Endothelial cell of umbilical vein (primary cell): ENCODE measurements at regions not wholly inside any gene's neighbourhood (a gene's known extent, or its start where the extent isn't known, plus 50 kb on each side); places are given as distances from the start of the nearest gene placed in this dataset.

ENCODE experiments used
- BruUV-seq: library from RNA; stranded (reverse); fragments of 400-500 nt; replicated peaks from 2 replicates; lab custom pipeline; 2021; lab: Mats Ljungman, UMichigan
- CTCF ChIA-PET: fragments of 300-600, 350-600 bp; sonication (Branson Sonifier 250); formaldehyde crosslinking; loops from one replicate; lab custom pipeline; 2021; ENCODE audit warnings: antibody characterized with exemption, inconsistent platforms; lab: Charles Lee
- POLR2A ChIA-PET: fragments of 300-600, 350-600 bp; sonication (Branson Sonifier 250); formaldehyde crosslinking; loops from one replicate; lab custom pipeline; 2021; ENCODE audit warnings: antibody characterized with exemption, inconsistent platforms; lab: Charles Lee
- DNase-seq: peaks from one replicate; pipeline ENCODE4 v3.0.0-alpha.2; 2011; ENCODE audit warnings: low read depth, low spot score
- FAIRE-seq: peaks from 2 replicates; lab custom pipeline; 2011; peaks lifted over from hg19 to GRCh38; lab: Jason Lieb, UNC
- H2AFZ ChIP-seq: 2 replicates; pipeline ENCODE4 v1.6.0; 2012; ENCODE audit warnings: low read depth, low read length, control low read depth, inconsistent platforms
- H3K27ac ChIP-seq: 2 replicates; pipeline ENCODE4 v1.5.1; 2011; ENCODE audit warnings: low read depth, mild to moderate bottlenecking, control low read depth, low read length, moderate library complexity; ENCODE audit not compliant: insufficient read depth
- H3K27me3 ChIP-seq, 2 experiments: 2 replicates each; pipeline versions ENCODE4 v1.6.0 to v1.6.1; 2011; ENCODE audit warnings: low read length in 2 of 2, mixed read lengths in 1 of 2; ENCODE audit not compliant: control insufficient read depth in 2 of 2, insufficient read depth in 2 of 2
- H3K36me3 ChIP-seq, 2 experiments: 2 replicates in 1 of 2; 3 replicates in 1 of 2; pipeline ENCODE4 v1.5.1; 2011; ENCODE audit warnings: low read length in 2 of 2, mild to moderate bottlenecking in 1 of 2, moderate library complexity in 1 of 2; ENCODE audit not compliant: control insufficient read depth in 2 of 2, insufficient read depth in 2 of 2; ENCODE audit errors: extremely low read depth in 1 of 2
- H3K4me1 ChIP-seq: 3 replicates; pipeline ENCODE4 v1.5.1; 2011; ENCODE audit warnings: mild to moderate bottlenecking, low read length; ENCODE audit not compliant: control insufficient read depth, insufficient read depth; ENCODE audit errors: extremely low read depth
- H3K4me2 ChIP-seq: 2 replicates; pipeline ENCODE4 v1.6.1; 2011; ENCODE audit warnings: low read length, control low read depth, mixed read lengths; ENCODE audit not compliant: insufficient read depth
- H3K4me3 ChIP-seq, 3 experiments: fragments of 200-600 bp in 1 of 3; sonication (generic), shearing (Covaris generic) in 1 of 3; replicated peaks in 1 of 3; 2 replicates each; pipeline ENCODE4 v1.5.1; 2011 to 2016; ENCODE audit warnings: control low read depth in 3 of 3, low read length in 3 of 3, mild to moderate bottlenecking in 2 of 3, inconsistent platforms in 1 of 3, low read depth in 1 of 3, moderate library complexity in 1 of 3; ENCODE audit not compliant: insufficient read depth in 1 of 3
- H3K79me2 ChIP-seq: 2 replicates; pipeline ENCODE4 v1.6.0; 2012; ENCODE audit warnings: low read length, inconsistent platforms; ENCODE audit not compliant: control insufficient read depth, insufficient read depth
- H3K9ac ChIP-seq: replicated peaks from 2 replicates; pipeline ENCODE3; 2011; ENCODE audit warnings: low read length, control low read depth; ENCODE audit not compliant: insufficient read depth; ENCODE audit errors: extremely low read depth
- H3K9me1 ChIP-seq: replicated peaks from 3 replicates; pipeline ENCODE4 v1.6.0; 2011; ENCODE audit warnings: mild to moderate bottlenecking, low read length; ENCODE audit not compliant: control insufficient read depth, insufficient read depth; ENCODE audit errors: extremely low read depth
- H3K9me3 ChIP-seq: replicated peaks from 2 replicates; pipeline ENCODE4 v1.5.1; 2012; ENCODE audit warnings: low read length, inconsistent platforms; ENCODE audit not compliant: control insufficient read depth, insufficient read depth
- H4K20me1 ChIP-seq: replicated peaks from 2 replicates; pipeline ENCODE3; 2011; ENCODE audit warnings: mild to moderate bottlenecking, low read length; ENCODE audit not compliant: control insufficient read depth, insufficient read depth; ENCODE audit errors: extremely low read depth
- CTCF ChIP-seq, 2 donors: IDR thresholded peaks; 1 replicate in 1 of 2; 2 replicates in 1 of 2; pipeline ENCODE4 v1.5.1; 2011; ENCODE audit warnings: low read length in 2 of 2, mild to moderate bottlenecking in 2 of 2, moderate library complexity in 2 of 2, control low read depth in 1 of 2, inconsistent platforms in 1 of 2, low read depth in 1 of 2; ENCODE audit not compliant: insufficient read depth in 1 of 2; ENCODE audit errors: extremely low read depth in 1 of 2
- EZH2 ChIP-seq: IDR thresholded peaks from 2 replicates; pipeline ENCODE4 v1.6.1; 2012; ENCODE audit warnings: borderline replicate concordance, low read depth, mild to moderate bottlenecking, moderate library complexity, low read length, inconsistent platforms; ENCODE audit not compliant: severe bottlenecking
- FOS ChIP-seq: IDR thresholded peaks from 2 replicates; pipeline ENCODE4 v1.6.1; 2011; ENCODE audit warnings: mild to moderate bottlenecking, low read length, moderate library complexity, borderline replicate concordance; ENCODE audit not compliant: insufficient read depth
- GATA2 ChIP-seq: IDR thresholded peaks from 2 replicates; pipeline ENCODE4 v1.7.0; 2011; ENCODE audit warnings: low read depth, mild to moderate bottlenecking, moderate library complexity, mixed read lengths, low read length; ENCODE audit not compliant: insufficient read length, insufficient read depth
- JUN ChIP-seq: IDR thresholded peaks from 2 replicates; pipeline ENCODE4 v1.6.1; 2011; ENCODE audit warnings: borderline replicate concordance, low read depth; ENCODE audit not compliant: insufficient read length, insufficient read depth
- MAX ChIP-seq: IDR thresholded peaks from 2 replicates; pipeline ENCODE4 v1.6.1; 2011; ENCODE audit not compliant: insufficient read depth, insufficient read length
- MYC ChIP-seq: IDR thresholded peaks from one replicate; pipeline ENCODE4 v1.6.1; 2011; ENCODE audit warnings: mild to moderate bottlenecking, low read depth, low read length
- POLR2A ChIP-seq: IDR thresholded peaks from 2 replicates; pipeline ENCODE4 v1.6.1; 2012; ENCODE audit warnings: low read depth, mild to moderate bottlenecking, control low read depth, low read length
- POLR2AphosphoS5 ChIP-seq: IDR thresholded peaks from 2 replicates; pipeline ENCODE4 v1.6.1; 2012; ENCODE audit warnings: low read depth, mild to moderate bottlenecking, control low read depth, low read length, moderate library complexity; ENCODE audit not compliant: insufficient read depth
- dilution Hi-C: fragments of 300-500 bp; cut with MboI; formaldehyde crosslinking; loops from one replicate; pipeline ENCODE4 v1.15.0; 2019; ENCODE audit warnings: low sequenced_read_pairs; ENCODE audit not compliant: extremely low pct_ligation_motif_present
- intact Hi-C: fragments of 100-400 bp; cut with micrococcal nuclease; formaldehyde crosslinking; loops from one replicate; pipeline ENCODE4 v1.10.0; 2022

- BruUV-seq = no TSS peak
- H3K79me2 ChIP-seq = no peaks in the 10 kb centered on the region
- H3K36me3 ChIP-seq = no peaks in the 10 kb centered on the region
- no peaks in the 10 kb centered on the region for H3K9me1 ChIP-seq
- H3K9ac ChIP-seq = no peak overlapping the region
- no peak for TF ChIP-seq POLR2A
- no peak for TF ChIP-seq FOS
- no peak for TF ChIP-seq CTCF (IDR thresholded peaks at IDR 0.05; ENCODE audit: extremely low read depth in 1 of 2, insufficient read depth in 1 of 2, low read depth in 1 of 2, low read length in 2 of 2)
- TF ChIP-seq POLR2AphosphoS5 = no peak
- TF ChIP-seq JUN = no peak
- TF ChIP-seq GATA2 = no peak
- TF ChIP-seq MAX = no peak
- TF ChIP-seq MYC = no peak
- no peak for TF ChIP-seq EZH2
- intact Hi-C loops = no loop called here
- ChIA-PET CTCF (no interaction called here), POLR2A (interaction anchor here (0.7 kb wide), 1 partner anchor 50 kb away, joined by 3 read pairs; no protein-coding TSS in a partner anchor)
- no peaks in the 10 kb centered on the region for H3K9me3 ChIP-seq
- FAIRE-seq (no peak), DNase-seq (no peak)
- H3K4me1 ChIP-seq = no peaks in the 10 kb centered on the region
- no peaks in the 10 kb centered on the region for H4K20me1 ChIP-seq
- H3K27ac ChIP-seq = no peak overlapping the region
- no peak overlapping the region for H3K4me3 ChIP-seq
- dilution Hi-C loops = no loop called here
- H3K27me3 ChIP-seq = no peaks in the 10 kb centered on the region
- no peak overlapping the region for H3K4me2 ChIP-seq
- no peak overlapping the region for H2AFZ ChIP-seq
These were observed 639.0 kb upstream of the ATXN8OS start for GRCh38 chr13:69468624-69469023.
